T follicular helper cell (primary cell): ENCODE measurements at regions not wholly inside any gene's neighbourhood (a gene's known extent, or its start where the extent isn't known, plus 50 kb on each side); places are given as distances from the start of the nearest gene placed in this dataset.

Source experiments
- DNase-seq: peaks from one replicate; pipeline ENCODE4 v3.0.0-alpha.2; 2020; ENCODE audit warnings: low read depth

GRCh38 chr11:37076866-37077265 lies 478.8 kb upstream of the RAG2 start:
- no peak for DNase-seq

GRCh38 chr11:37072538-37073055 lies 474.6 kb upstream of the RAG2 start:
- DNase-seq: no peak

- DNase-seq: no peak
Observed at GRCh38 chr11:37050311-37050710, 452.3 kb upstream of the RAG2 start.

GRCh38 chr11:37040921-37041320 lies 442.9 kb upstream of the RAG2 start:
- no peak for DNase-seq

GRCh38 chr11:37038911-37039310 lies 440.9 kb upstream of the RAG2 start:
- no peak for DNase-seq

GRCh38 chr11:37026741-37027140 lies 428.7 kb upstream of the RAG2 start:
- no peak for DNase-seq

- no peak for DNase-seq
Observed at GRCh38 chr11:37026326-37026725, 428.3 kb upstream of the RAG2 start.

- DNase-seq: no peak
Observed at GRCh38 chr11:37006563-37006962, 408.5 kb upstream of the RAG2 start.

- DNase-seq: no peak
Observed at GRCh38 chr11:37002831-37003230, 404.8 kb upstream of the RAG2 start.

GRCh38 chr11:36997656-36998055 lies 399.6 kb upstream of the RAG2 start:
- DNase-seq: no peak

- DNase-seq: no peak
Observed at GRCh38 chr11:36996795-36997194, 398.8 kb upstream of the RAG2 start.

- DNase-seq: no peak
Observed at GRCh38 chr11:36994208-36994607, 396.2 kb upstream of the RAG2 start.

GRCh38 chr11:36988556-36988955 lies 390.5 kb upstream of the RAG2 start:
- DNase-seq: no peak

- no peak for DNase-seq
Observed at GRCh38 chr11:36985562-36985961, 387.5 kb upstream of the RAG2 start.

GRCh38 chr11:36976741-36977140 lies 378.7 kb upstream of the RAG2 start:
- DNase-seq: no peak

GRCh38 chr11:36974771-36975170 lies 376.7 kb upstream of the RAG2 start:
- no peak for DNase-seq

- no peak for DNase-seq
Observed at GRCh38 chr11:36953976-36954375, 355.9 kb upstream of the RAG2 start.

- DNase-seq: no peak
Observed at GRCh38 chr11:36948460-36949127, 350.6 kb upstream of the RAG2 start.

- DNase-seq: no peak
Observed at GRCh38 chr11:36945384-36945783, 347.3 kb upstream of the RAG2 start.

- no peak for DNase-seq
Observed at GRCh38 chr11:36933481-36933880, 335.4 kb upstream of the RAG2 start.

- no peak for DNase-seq
Observed at GRCh38 chr11:36931139-36931538, 333.1 kb upstream of the RAG2 start.

GRCh38 chr11:36930256-36930655 lies 332.2 kb upstream of the RAG2 start:
- no peak for DNase-seq

GRCh38 chr11:36929401-36929800 lies 331.4 kb upstream of the RAG2 start:
- DNase-seq: no peak

- DNase-seq: no peak
Observed at GRCh38 chr11:36928621-36929020, 330.6 kb upstream of the RAG2 start.
